Ovary (tissue), 3 donors: ENCODE measurements at regions not wholly inside any gene's neighbourhood (a gene's known extent, or its start where the extent isn't known, plus 50 kb on each side); places are given as distances from the start of the nearest gene placed in this dataset.

Source experiments
- CTCF ChIP-seq, 3 donors: fragments of 450-650 bp in 2 of 3; fragments of 200-600 bp in 1 of 3; IDR thresholded peaks; one replicate each; pipeline versions ENCODE4 v1.5.1 to v1.8.0; 2016 to 2022; ENCODE audit warnings: antibody characterized with exemption in 3 of 3, mild to moderate bottlenecking in 1 of 3
- EP300 ChIP-seq: sonication (generic); formaldehyde crosslinking; IDR thresholded peaks from one replicate; pipeline ENCODE4 v1.6.1; 2017; ENCODE audit warnings: antibody characterized with exemption
- POLR2A ChIP-seq: fragments of 450-650 bp; IDR thresholded peaks from one replicate; pipeline ENCODE4 v1.6.1; 2017; ENCODE audit warnings: antibody characterized with exemption, mild to moderate bottlenecking, moderate library complexity
- donor health status: DM: no; HTN: no; CAD: no.

- no peak for TF ChIP-seq POLR2A
- TF ChIP-seq CTCF (IDR thresholded peaks at IDR 0.05): no peak
- TF ChIP-seq EP300: no peak
These were observed 620.5 kb upstream of the LRRN3 start for GRCh38 chr7:110470420-110470819.
